Activated naive CD4-positive, alpha-beta T cell treated with anti-CD3 and anti-CD28 coated beads, Interleukin-2, amount 50 U/mL, for 24 hours (primary cell): ENCODE measurements at regions not wholly inside any gene's neighbourhood (a gene's known extent, or its start where the extent isn't known, plus 50 kb on each side); places are given as distances from the start of the nearest gene placed in this dataset.
"Not testable (repeated sequence)": the region's sequence is repeated elsewhere in the genome, so short reads cannot be mapped to it uniquely, and the experiment has no call there.

ENCODE experiments used
- H3K27ac Mint-ChIP-seq: one replicate; pipeline ENCODE4 v1.8.0; 2021; ENCODE audit warnings: mild to moderate bottlenecking, mixed read lengths
- H3K27me3 Mint-ChIP-seq: one replicate; pipeline ENCODE4 v1.8.0; 2021; ENCODE audit warnings: mixed read lengths
- H3K36me3 Mint-ChIP-seq: one replicate; pipeline ENCODE4 v1.8.0; 2021; ENCODE audit warnings: mixed read lengths
- H3K4me1 Mint-ChIP-seq: one replicate; pipeline ENCODE4 v1.8.0; 2021; ENCODE audit warnings: mixed read lengths
- H3K4me3 Mint-ChIP-seq: one replicate; pipeline ENCODE4 v1.8.0; 2021; ENCODE audit warnings: mild to moderate bottlenecking, mixed read lengths
- H3K9me3 Mint-ChIP-seq: one replicate; pipeline ENCODE4 v1.8.0; 2021; ENCODE audit warnings: mixed read lengths

- Mint-ChIP-seq H3K36me3 (no peaks in the 10 kb centered on the region), H3K27ac (no peak overlapping the region), H3K9me3 (no peaks in the 10 kb centered on the region), H3K4me3 (no peak overlapping the region), H3K27me3 (peaks cover 19% of the 10 kb centered on the region), H3K4me1 (no peaks in the 10 kb centered on the region)
These were observed 96.8 kb upstream of the RAB18 start for GRCh38 chr10:27407271-27407670.

GRCh38 chr10:27399871-27400270 lies 104.2 kb upstream of the RAB18 start:
- no peak overlapping the region for H3K27ac Mint-ChIP-seq
- H3K9me3 Mint-ChIP-seq, result no peaks in the 10 kb centered on the region
- no peak overlapping the region for H3K4me3 Mint-ChIP-seq
- H3K27me3 Mint-ChIP-seq, result peaks cover 11% of the 10 kb centered on the region
- no peaks in the 10 kb centered on the region for H3K36me3 Mint-ChIP-seq
- H3K4me1 Mint-ChIP-seq, result no peaks in the 10 kb centered on the region

GRCh38 chr10:27393961-27394360 lies 110.1 kb upstream of the RAB18 start:
- no peak overlapping the region for H3K27ac Mint-ChIP-seq
- no peaks in the 10 kb centered on the region for H3K9me3 Mint-ChIP-seq
- no peak overlapping the region for H3K4me3 Mint-ChIP-seq
- H3K27me3 Mint-ChIP-seq, result peaks cover 10% of the 10 kb centered on the region
- no peaks in the 10 kb centered on the region for H3K4me1 Mint-ChIP-seq
- peaks cover 4% of the 10 kb centered on the region for H3K36me3 Mint-ChIP-seq

GRCh38 chr10:27392606-27393005 lies 111.5 kb upstream of the RAB18 start:
- H3K27me3 Mint-ChIP-seq, result peaks cover 10% of the 10 kb centered on the region
- H3K4me3 Mint-ChIP-seq, result no peak overlapping the region
- H3K9me3 Mint-ChIP-seq, result no peaks in the 10 kb centered on the region
- no peak overlapping the region for H3K27ac Mint-ChIP-seq
- H3K4me1 Mint-ChIP-seq, result no peaks in the 10 kb centered on the region
- H3K36me3 Mint-ChIP-seq, result peaks cover 4% of the 10 kb centered on the region

- Mint-ChIP-seq H3K9me3 (no peaks in the 10 kb centered on the region), H3K27me3 (peaks cover 10% of the 10 kb centered on the region), H3K36me3 (peaks cover 4% of the 10 kb centered on the region), H3K4me1 (no peaks in the 10 kb centered on the region), H3K27ac (no peak overlapping the region), H3K4me3 (no peak overlapping the region)
These were observed 112.2 kb upstream of the RAB18 start for GRCh38 chr10:27391916-27392315.

GRCh38 chr10:27391325-27391724 lies 112.8 kb upstream of the RAB18 start:
- Mint-ChIP-seq H3K9me3 (no peaks in the 10 kb centered on the region), H3K36me3 (peaks cover 4% of the 10 kb centered on the region), H3K27me3 (peaks cover 11% of the 10 kb centered on the region), H3K4me1 (no peaks in the 10 kb centered on the region), H3K27ac (no peak overlapping the region), H3K4me3 (no peak overlapping the region)

- no peaks in the 10 kb centered on the region for H3K9me3 Mint-ChIP-seq
- no peaks in the 10 kb centered on the region for H3K4me1 Mint-ChIP-seq
- no peak overlapping the region for H3K4me3 Mint-ChIP-seq
- peaks cover 11% of the 10 kb centered on the region for H3K27me3 Mint-ChIP-seq
- H3K27ac Mint-ChIP-seq, result no peak overlapping the region
- H3K36me3 Mint-ChIP-seq, result peaks cover 4% of the 10 kb centered on the region
These were observed 113.4 kb upstream of the RAB18 start for GRCh38 chr10:27390681-27391080.

GRCh38 chr10:27388761-27389399 lies 115.2 kb upstream of the RAB18 start:
- Mint-ChIP-seq H3K9me3 (no peaks in the 10 kb centered on the region), H3K4me3 (no peak overlapping the region), H3K36me3 (peaks cover 4% of the 10 kb centered on the region), H3K4me1 (no peaks in the 10 kb centered on the region), H3K27me3 (peaks cover 13% of the 10 kb centered on the region), H3K27ac (no peak overlapping the region)

GRCh38 chr10:27383595-27384542 lies 120.2 kb upstream of the RAB18 start:
- Mint-ChIP-seq H3K9me3 (no peaks in the 10 kb centered on the region), H3K4me3 (no peak overlapping the region), H3K27me3 (peaks cover 9% of the 10 kb centered on the region), H3K4me1 (no peaks in the 10 kb centered on the region), H3K36me3 (no peaks in the 10 kb centered on the region), H3K27ac (no peak overlapping the region)

- no peaks in the 10 kb centered on the region for H3K9me3 Mint-ChIP-seq
- H3K36me3 Mint-ChIP-seq, result no peaks in the 10 kb centered on the region
- H3K27me3 Mint-ChIP-seq, result peaks cover 9% of the 10 kb centered on the region
- H3K4me1 Mint-ChIP-seq, result no peaks in the 10 kb centered on the region
- H3K27ac Mint-ChIP-seq, result no peak overlapping the region
- no peak overlapping the region for H3K4me3 Mint-ChIP-seq
These were observed 121.9 kb upstream of the RAB18 start for GRCh38 chr10:27382176-27382575.

- Mint-ChIP-seq H3K27me3 (peaks cover 10% of the 10 kb centered on the region), H3K9me3 (no peaks in the 10 kb centered on the region), H3K27ac (no peak overlapping the region), H3K4me3 (no peak overlapping the region), H3K4me1 (no peaks in the 10 kb centered on the region), H3K36me3 (no peaks in the 10 kb centered on the region)
These were observed 123.2 kb upstream of the RAB18 start for GRCh38 chr10:27380929-27381358.

GRCh38 chr10:27379041-27379440 lies 125.1 kb upstream of the RAB18 start:
- not testable (repeated sequence) for H3K9me3 Mint-ChIP-seq, H3K4me1 Mint-ChIP-seq, H3K4me3 Mint-ChIP-seq, H3K27ac Mint-ChIP-seq, H3K36me3 Mint-ChIP-seq, H3K27me3 Mint-ChIP-seq

GRCh38 chr10:27373566-27374160 lies 130.4 kb upstream of the RAB18 start:
- H3K4me3 Mint-ChIP-seq, result no peak overlapping the region
- no peaks in the 10 kb centered on the region for H3K36me3 Mint-ChIP-seq
- no peak overlapping the region for H3K27ac Mint-ChIP-seq
- H3K4me1 Mint-ChIP-seq, result no peaks in the 10 kb centered on the region
- no peaks in the 10 kb centered on the region for H3K9me3 Mint-ChIP-seq
- H3K27me3 Mint-ChIP-seq, result peaks cover 2% of the 10 kb centered on the region

- no peak overlapping the region for H3K27ac Mint-ChIP-seq
- peaks cover 2% of the 10 kb centered on the region for H3K27me3 Mint-ChIP-seq
- H3K36me3 Mint-ChIP-seq, result no peaks in the 10 kb centered on the region
- H3K4me3 Mint-ChIP-seq, result no peak overlapping the region
- no peaks in the 10 kb centered on the region for H3K4me1 Mint-ChIP-seq
- H3K9me3 Mint-ChIP-seq, result no peaks in the 10 kb centered on the region
These were observed 131.5 kb upstream of the ACBD5 start for GRCh38 chr10:27372095-27372494.

GRCh38 chr10:27371375-27371774 lies 130.8 kb upstream of the ACBD5 start:
- not testable (repeated sequence) for H3K27me3 Mint-ChIP-seq, H3K4me3 Mint-ChIP-seq, H3K27ac Mint-ChIP-seq, H3K36me3 Mint-ChIP-seq, H3K4me1 Mint-ChIP-seq, H3K9me3 Mint-ChIP-seq

- Mint-ChIP-seq H3K36me3 (no peaks in the 10 kb centered on the region), H3K4me1 (peaks cover 5% of the 10 kb centered on the region), H3K4me3 (no peak overlapping the region), H3K27ac (no peak overlapping the region), H3K9me3 (no peaks in the 10 kb centered on the region), H3K27me3 (no peaks in the 10 kb centered on the region)
These were observed 129.3 kb upstream of the ACBD5 start for GRCh38 chr10:27369880-27370279.
